ENCODE measurements at regions not wholly inside any gene's neighbourhood (a gene's known extent, or its start where the extent isn't known, plus 50 kb on each side); places are given as distances from the start of the nearest gene placed in this dataset.
"Not testable (repeated sequence)": the region's sequence is repeated elsewhere in the genome, so short reads cannot be mapped to it uniquely, and the experiment has no call there.

- not testable (repeated sequence) for TF ChIP-seq CTCF, POLR2A (IDR thresholded peaks at IDR 0.05)
Measured at GRCh38 chr10:35817109-35817508, 175.0 kb upstream of the FZD8 start.

Measured in Peyer's patch (tissue), 4 donors.